Neural cell (in vitro differentiated cells): ENCODE measurements at regions not wholly inside any gene's neighbourhood (a gene's known extent, or its start where the extent isn't known, plus 50 kb on each side); places are given as distances from the start of the nearest gene placed in this dataset.

ENCODE experiments used
- CTCF ChIP-seq: fragments of 450-650 bp; IDR thresholded peaks from 2 replicates; pipeline ENCODE4 v1.5.1; 2014; ENCODE audit warnings: antibody characterized with exemption, mild to moderate bottlenecking, moderate library complexity; ENCODE audit not compliant: poor library complexity, severe bottlenecking
- EP300 ChIP-seq: fragments of 450-650 bp; conservative IDR thresholded peaks from 2 replicates; pipeline ENCODE4 v1.6.1; 2014; ENCODE audit warnings: antibody characterized with exemption, mild to moderate bottlenecking, moderate library complexity; ENCODE audit not compliant: poor library complexity, severe bottlenecking
- EZH2 ChIP-seq: fragments of 200-600, 300-800 bp; shearing (Covaris generic), sonication (generic); IDR thresholded peaks from 2 replicates; pipeline ENCODE4 v1.6.1; 2014; ENCODE audit warnings: antibody characterized with exemption, low read length, borderline replicate concordance, mild to moderate bottlenecking; ENCODE audit not compliant: insufficient read depth, poor library complexity, severe bottlenecking
- MXI1 ChIP-seq: fragments of 450-650 bp; conservative IDR thresholded peaks from 2 replicates; pipeline ENCODE4 v1.6.1; 2014; ENCODE audit warnings: antibody characterized with exemption, mild to moderate bottlenecking; ENCODE audit not compliant: poor library complexity, severe bottlenecking
- POLR2AphosphoS5 ChIP-seq: IDR thresholded peaks from 2 replicates; pipeline ENCODE4 v1.6.1; 2012
- RAD21 ChIP-seq: fragments of 450-650 bp; conservative IDR thresholded peaks from 2 replicates; pipeline ENCODE4 v1.6.1; 2014; ENCODE audit warnings: antibody characterized with exemption, mild to moderate bottlenecking, moderate library complexity
- REST ChIP-seq: IDR thresholded peaks from 2 replicates; pipeline ENCODE4 v1.6.1; 2012; ENCODE audit warnings: borderline replicate concordance
- TAF1 ChIP-seq: IDR thresholded peaks from 2 replicates; pipeline ENCODE4 v1.6.1; 2012; ENCODE audit warnings: low read depth

GRCh38 chr10:85513436-85513835, 853.2 kb downstream of the GRID1 start:
- TF ChIP-seq CTCF: no peak
- TF ChIP-seq REST: no peak
- TF ChIP-seq POLR2AphosphoS5: no peak
- TF ChIP-seq EP300: no peak
- TF ChIP-seq EZH2: no peak
- no peak for TF ChIP-seq RAD21
- TF ChIP-seq TAF1: no peak
- TF ChIP-seq MXI1: no peak
